ENCODE measurements at regions not wholly inside any gene's neighbourhood (a gene's known extent, or its start where the extent isn't known, plus 50 kb on each side); places are given as distances from the start of the nearest gene placed in this dataset.
"Not testable (repeated sequence)": the region's sequence is repeated elsewhere in the genome, so short reads cannot be mapped to it uniquely, and the experiment has no call there.

DNA sequence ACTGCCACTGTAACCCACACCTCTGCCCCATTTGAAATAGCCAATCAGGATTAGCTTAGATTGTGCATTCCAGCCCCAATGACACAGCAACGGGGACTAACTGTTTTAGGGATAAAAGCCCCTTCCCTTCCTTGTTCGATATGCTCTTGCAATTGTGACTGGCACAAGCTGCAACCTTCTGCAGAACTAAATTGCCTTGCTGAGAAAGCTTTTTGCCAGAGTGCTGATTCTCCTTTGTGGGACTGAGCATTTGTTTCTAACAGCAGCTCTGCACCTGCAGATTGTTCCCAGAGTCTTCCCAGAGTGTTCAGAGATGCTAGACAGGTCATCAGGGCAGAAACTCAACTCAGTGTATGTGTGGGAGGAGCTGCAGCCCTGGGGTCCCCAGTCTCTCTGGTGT, 115.8 kb downstream of the ZNF675 start:
- intact Hi-C loops (cut with DNase I; ENCODE audit: low total_unique reads), result no loop called here
- Histone ChIP-seq H3K36me3 (ENCODE audit: low read depth, missing control alignments) (no peaks in the 10 kb centered on the region), H3K27me3 (no peaks in the 10 kb centered on the region), H3K4me1 (no peaks in the 10 kb centered on the region), H3K27ac (no peak overlapping the region), H3K4me3 (no peak overlapping the region), H3K9me3 (no peaks in the 10 kb centered on the region)
- TF ChIP-seq, protein P1, sequence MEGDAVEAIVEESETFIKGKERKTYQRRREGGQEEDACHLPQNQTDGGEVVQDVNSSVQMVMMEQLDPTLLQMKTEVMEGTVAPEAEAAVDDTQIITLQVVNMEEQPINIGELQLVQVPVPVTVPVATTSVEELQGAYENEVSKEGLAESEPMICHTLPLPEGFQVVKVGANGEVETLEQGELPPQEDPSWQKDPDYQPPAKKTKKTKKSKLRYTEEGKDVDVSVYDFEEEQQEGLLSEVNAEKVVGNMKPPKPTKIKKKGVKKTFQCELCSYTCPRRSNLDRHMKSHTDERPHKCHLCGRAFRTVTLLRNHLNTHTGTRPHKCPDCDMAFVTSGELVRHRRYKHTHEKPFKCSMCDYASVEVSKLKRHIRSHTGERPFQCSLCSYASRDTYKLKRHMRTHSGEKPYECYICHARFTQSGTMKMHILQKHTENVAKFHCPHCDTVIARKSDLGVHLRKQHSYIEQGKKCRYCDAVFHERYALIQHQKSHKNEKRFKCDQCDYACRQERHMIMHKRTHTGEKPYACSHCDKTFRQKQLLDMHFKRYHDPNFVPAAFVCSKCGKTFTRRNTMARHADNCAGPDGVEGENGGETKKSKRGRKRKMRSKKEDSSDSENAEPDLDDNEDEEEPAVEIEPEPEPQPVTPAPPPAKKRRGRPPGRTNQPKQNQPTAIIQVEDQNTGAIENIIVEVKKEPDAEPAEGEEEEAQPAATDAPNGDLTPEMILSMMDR (IDR thresholded peaks at IDR 0.05), result no peak
- TF ChIP-seq POLR2A (IDR thresholded peaks at IDR 0.05), result no peak
- 69 to 77% methylated on average over 2 of the region's 2 CpGs for WGBS, 2 donors
- no peak for DNase-seq

DNA sequence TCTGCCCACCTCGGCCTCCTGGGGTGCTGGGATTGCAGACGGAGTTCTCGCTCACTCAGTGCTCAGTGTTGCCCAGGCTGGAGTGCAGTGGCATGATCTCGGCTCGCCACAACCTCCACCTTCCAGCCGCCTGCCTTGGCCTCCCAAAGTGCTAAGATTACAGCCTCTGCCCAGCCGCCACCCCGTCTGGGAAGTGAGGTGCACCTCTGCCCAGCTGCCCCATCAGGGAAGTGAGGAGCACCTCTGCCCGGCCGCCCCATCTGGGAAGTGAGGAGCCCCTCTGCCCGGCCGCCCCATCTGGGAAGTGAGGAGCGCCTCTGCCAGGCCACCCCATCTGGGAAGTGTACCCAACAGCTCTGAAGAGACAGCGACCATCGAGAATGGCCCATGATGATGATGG, 118.9 kb downstream of the ZNF675 start:
- 90 to 94% methylated on average over 10 to 13 of the region's 15 CpGs for WGBS, 2 donors
- H3K4me3 ChIP-seq; H3K36me3 ChIP-seq (ENCODE audit: low read depth, missing control alignments); H3K4me1 ChIP-seq; DNase-seq; H3K9me3 ChIP-seq; H3K27me3 ChIP-seq; H3K27ac ChIP-seq; intact Hi-C loops (cut with DNase I; ENCODE audit: low total_unique reads): not testable (repeated sequence)

DNA sequence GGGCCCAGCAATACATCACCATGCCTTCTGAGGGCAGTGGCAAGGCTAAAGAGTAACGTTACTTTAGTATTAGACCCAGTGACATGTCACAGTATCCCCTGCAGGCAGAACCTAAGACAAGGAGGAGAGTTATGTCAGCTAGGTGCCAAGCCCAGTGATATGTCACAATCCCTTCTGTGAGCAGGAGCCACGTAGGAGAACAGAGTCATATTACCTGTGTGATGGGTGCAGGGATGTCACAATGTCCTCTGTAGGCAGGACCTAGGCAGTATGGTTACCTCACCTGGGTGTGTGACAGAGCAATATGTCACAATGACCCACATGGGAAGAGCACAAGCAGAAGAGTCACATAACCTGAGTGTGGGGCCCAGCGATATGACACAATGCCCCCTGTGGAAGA, 121.8 kb downstream of the ZNF675 start:
- Histone ChIP-seq H3K9me3 (no peaks in the 10 kb centered on the region), H3K27ac (no peak overlapping the region), H3K27me3 (no peaks in the 10 kb centered on the region), H3K36me3 (ENCODE audit: low read depth, missing control alignments) (no peaks in the 10 kb centered on the region), H3K4me1 (no peaks in the 10 kb centered on the region), H3K4me3 (no peak overlapping the region)
- intact Hi-C loops (cut with DNase I; ENCODE audit: low total_unique reads), result no loop called here
- 87 to 96% methylated on average over 2 to 3 of the region's 3 CpGs for WGBS, 2 donors
- DNase-seq, result no peak
- TF ChIP-seq POLR2A (IDR thresholded peaks at IDR 0.05), result no peak
- TF ChIP-seq, protein P1 (IDR thresholded peaks at IDR 0.05), result no peak

DNA sequence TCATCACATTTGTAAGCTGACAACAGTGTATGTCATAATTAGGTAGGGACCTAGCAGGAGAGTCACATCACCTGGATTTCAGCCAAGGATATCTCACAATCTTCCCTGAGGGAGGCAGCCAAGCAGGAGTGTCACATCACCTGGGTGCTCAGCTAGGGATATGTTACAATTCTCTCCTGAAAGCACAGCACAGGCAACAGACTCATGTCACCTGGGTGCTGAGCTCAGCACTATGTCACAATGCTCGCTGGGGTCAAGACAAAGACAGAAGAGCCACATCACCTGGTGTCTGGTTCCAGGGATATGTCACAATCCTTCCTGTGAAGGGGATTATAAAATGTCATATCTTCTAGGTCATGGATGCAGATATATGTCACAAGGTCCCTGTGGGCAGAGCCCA, 123.7 kb downstream of the ZNF675 start:
- no peak for TF ChIP-seq POLR2A (IDR thresholded peaks at IDR 0.05)
- TF ChIP-seq, protein P1 (IDR thresholded peaks at IDR 0.05), result no peak
- no peaks in the 10 kb centered on the region for H3K27me3 ChIP-seq
- no peak overlapping the region for H3K4me3 ChIP-seq
- H3K4me1 ChIP-seq, result no peaks in the 10 kb centered on the region
- no peaks in the 10 kb centered on the region for H3K9me3 ChIP-seq
- no peaks in the 10 kb centered on the region for H3K36me3 ChIP-seq (ENCODE audit: low read depth, missing control alignments)
- 69 to 73% methylated on average over 1 of the region's 1 CpG for WGBS, 2 donors
- H3K27ac ChIP-seq, result no peak overlapping the region
- DNase-seq, result no peak
- intact Hi-C loops (cut with DNase I; ENCODE audit: low total_unique reads), result no loop called here

DNA sequence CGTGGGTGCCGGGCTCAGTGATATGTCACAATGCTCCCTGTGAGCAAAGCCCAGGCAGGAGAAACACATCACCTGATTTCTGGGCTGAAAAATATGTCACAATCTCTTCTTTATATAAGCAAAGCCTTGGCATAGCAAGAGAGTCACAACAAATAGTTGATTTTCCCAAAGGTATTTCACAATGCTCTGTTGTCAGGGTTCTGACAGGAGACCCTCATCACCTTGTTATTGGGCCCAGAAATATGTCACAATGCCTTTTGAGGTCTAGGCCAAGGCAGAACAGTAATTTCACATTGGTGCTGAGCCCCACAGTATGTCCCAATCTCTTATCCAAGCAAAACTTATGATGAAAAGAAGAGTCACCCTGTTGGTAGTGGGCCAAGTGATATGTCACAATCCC, 125.7 kb downstream of the ZNF675 start:
- H3K4me1 ChIP-seq, result no peaks in the 10 kb centered on the region
- no peak for DNase-seq
- 91 to 93% methylated on average over 2 of the region's 2 CpGs for WGBS, 2 donors
- H3K27ac ChIP-seq, result no peak overlapping the region
- H3K4me3 ChIP-seq, result no peak overlapping the region
- no peak for TF ChIP-seq POLR2A (IDR thresholded peaks at IDR 0.05)
- TF ChIP-seq, protein P1 (IDR thresholded peaks at IDR 0.05), result no peak
- no peaks in the 10 kb centered on the region for H3K36me3 ChIP-seq (ENCODE audit: low read depth, missing control alignments)
- H3K27me3 ChIP-seq, result no peaks in the 10 kb centered on the region
- no peaks in the 10 kb centered on the region for H3K9me3 ChIP-seq
- intact Hi-C loops (cut with DNase I; ENCODE audit: low total_unique reads), result no loop called here
